WTC11 (cell line): ENCODE measurements at regions not wholly inside any gene's neighbourhood (a gene's known extent, or its start where the extent isn't known, plus 50 kb on each side); places are given as distances from the start of the nearest gene placed in this dataset.

Experiments used
- ATAC-seq: fragments of 200-7000 bp; cut with Tn5 transposase; 2 replicates; pipeline ENCODE4 v1.10.0; 2021; ENCODE audit warnings: mild to moderate bottlenecking, moderate library complexity
- CTCF ChIA-PET: fragments of 300-600 bp; sonication (Branson Sonifier 250); formaldehyde crosslinking; loops from one replicate; lab custom pipeline; 2021; ENCODE audit warnings: antibody characterized with exemption; lab: Charles Lee
- POLR2A ChIA-PET: fragments of 350-600 bp; sonication (Branson Sonifier 250); formaldehyde crosslinking; loops from one replicate; lab custom pipeline; 2021; ENCODE audit warnings: antibody characterized with exemption; lab: Charles Lee
- DNase-seq: peaks from one replicate; pipeline ENCODE4 v3.0.0; 2021; ENCODE audit warnings: low spot score
- H3K27ac Mint-ChIP-seq: 2 replicates; pipeline ENCODE4 v1.8.0; 2021; ENCODE audit warnings: mixed read lengths
- H3K27me3 Mint-ChIP-seq: 2 replicates; pipeline ENCODE4 v1.8.0; 2021; ENCODE audit warnings: low read depth, mild to moderate bottlenecking, moderate library complexity, mixed read lengths
- H3K36me3 Mint-ChIP-seq: 2 replicates; pipeline ENCODE4 v1.8.0; 2021; ENCODE audit warnings: mixed read lengths
- H3K4me1 Mint-ChIP-seq: 2 replicates; pipeline ENCODE4 v1.8.0; 2022; ENCODE audit warnings: mixed read lengths
- H3K4me3 Mint-ChIP-seq: 2 replicates; pipeline ENCODE4 v1.8.0; 2021; ENCODE audit warnings: mild to moderate bottlenecking, moderate library complexity, mixed read lengths
- H3K9me3 Mint-ChIP-seq: 2 replicates; pipeline ENCODE4 v1.8.0; 2021; ENCODE audit warnings: mixed read lengths
- AFF4 ChIP-seq: sonication (generic); formaldehyde crosslinking; IDR thresholded peaks from 2 replicates; pipeline ENCODE4 v1.8.1; 2023; ENCODE audit warnings: mild to moderate bottlenecking, missing genetic modification reagents, borderline replicate concordance
- CREM ChIP-seq: sonication (generic); formaldehyde crosslinking; IDR thresholded peaks from 2 replicates; pipeline ENCODE4 v1.8.1; 2022; ENCODE audit warnings: mild to moderate bottlenecking, missing genetic modification reagents, moderate library complexity
- ELF4 ChIP-seq: sonication (generic); formaldehyde crosslinking; IDR thresholded peaks from 2 replicates; pipeline ENCODE4 v1.8.1; 2022; ENCODE audit warnings: low read depth, mild to moderate bottlenecking, moderate library complexity, missing genetic modification reagents
- ESRRA ChIP-seq: sonication (generic); formaldehyde crosslinking; IDR thresholded peaks from 2 replicates; pipeline ENCODE4 v1.8.1; 2022; ENCODE audit warnings: mild to moderate bottlenecking, missing genetic modification reagents, borderline replicate concordance
- FOXP4 ChIP-seq: sonication (generic); formaldehyde crosslinking; IDR thresholded peaks from 2 replicates; pipeline ENCODE4 v1.8.0; 2022; ENCODE audit warnings: mild to moderate bottlenecking, missing genetic modification reagents
- JAZF1 ChIP-seq: fragments of 250-450 bp; sonication (Bioruptor Pico); IDR thresholded peaks from 2 replicates; pipeline ENCODE4 v1.9.0; 2021; ENCODE audit warnings: moderate library complexity, mild to moderate bottlenecking, inconsistent platforms
- SMAD4 ChIP-seq: sonication (generic); formaldehyde crosslinking; IDR thresholded peaks from 2 replicates; pipeline ENCODE4 v1.8.0; 2022; ENCODE audit warnings: mild to moderate bottlenecking, missing genetic modification reagents
- SOX15 ChIP-seq: fragments of 250-450 bp; sonication (Bioruptor Pico); IDR thresholded peaks from 2 replicates; pipeline ENCODE4 v1.9.0; 2021; ENCODE audit warnings: mild to moderate bottlenecking
- SP1 ChIP-seq: sonication (generic); formaldehyde crosslinking; conservative IDR thresholded peaks from 2 replicates; pipeline ENCODE4 v1.8.1; 2022; ENCODE audit warnings: missing genetic modification reagents
- TEAD1 ChIP-seq: sonication (generic); formaldehyde crosslinking; IDR thresholded peaks from 2 replicates; pipeline ENCODE4 v1.8.0; 2022; ENCODE audit warnings: mild to moderate bottlenecking, missing genetic modification reagents
- TP53 ChIP-seq: sonication (generic); formaldehyde crosslinking; IDR thresholded peaks from 2 replicates; pipeline ENCODE4 v1.8.1; 2023; ENCODE audit warnings: mild to moderate bottlenecking, missing genetic modification reagents
- USF2 ChIP-seq: sonication (generic); formaldehyde crosslinking; IDR thresholded peaks from 2 replicates; pipeline ENCODE4 v1.8.1; 2023; ENCODE audit warnings: mild to moderate bottlenecking, missing genetic modification reagents, moderate library complexity
- ZNF121 ChIP-seq: sonication (generic); formaldehyde crosslinking; IDR thresholded peaks from 2 replicates; pipeline ENCODE4 v1.8.0; 2023; ENCODE audit warnings: missing genetic modification reagents
- ZNF219 ChIP-seq: sonication (generic); formaldehyde crosslinking; IDR thresholded peaks from 2 replicates; pipeline ENCODE4 v1.8.0; 2023; ENCODE audit warnings: missing genetic modification reagents, mild to moderate bottlenecking, borderline replicate concordance
- ZNF532 ChIP-seq: fragments of 250-450 bp; sonication (Bioruptor Pico); IDR thresholded peaks from 2 replicates; pipeline ENCODE4 v1.9.0; 2021; ENCODE audit warnings: mild to moderate bottlenecking, borderline replicate concordance
- TF ChIP-seq, protein P1 (sequence below): sonication (generic); formaldehyde crosslinking; IDR thresholded peaks from 2 replicates; pipeline ENCODE4 v1.8.0; 2022; ENCODE audit warnings: mild to moderate bottlenecking, missing genetic modification reagents
- TF ChIP-seq, protein P2 (sequence below): sonication (generic); formaldehyde crosslinking; IDR thresholded peaks from 2 replicates; pipeline ENCODE4 v1.8.0; 2023; ENCODE audit warnings: mild to moderate bottlenecking, missing genetic modification reagents
- TF ChIP-seq, protein P3 (sequence below): sonication (generic); formaldehyde crosslinking; IDR thresholded peaks from 2 replicates; pipeline ENCODE4 v1.8.1; 2023; ENCODE audit warnings: mild to moderate bottlenecking, missing genetic modification reagents
- TF ChIP-seq, protein P4 (sequence below): fragments of 200-600 bp; IDR thresholded peaks from 2 replicates; pipeline ENCODE4 v1.8.0; 2022; ENCODE audit warnings: antibody characterized with exemption

GRCh38 chr12:58665375-58665774 is 254.9 kb downstream of the LRIG3 start (continued):
- no peak for TF ChIP-seq AFF4
- TF ChIP-seq ZNF532 (CRISPR knock-in tag), result no peak
- TF ChIP-seq ZNF121, result no peak
- TF ChIP-seq, protein P1, sequence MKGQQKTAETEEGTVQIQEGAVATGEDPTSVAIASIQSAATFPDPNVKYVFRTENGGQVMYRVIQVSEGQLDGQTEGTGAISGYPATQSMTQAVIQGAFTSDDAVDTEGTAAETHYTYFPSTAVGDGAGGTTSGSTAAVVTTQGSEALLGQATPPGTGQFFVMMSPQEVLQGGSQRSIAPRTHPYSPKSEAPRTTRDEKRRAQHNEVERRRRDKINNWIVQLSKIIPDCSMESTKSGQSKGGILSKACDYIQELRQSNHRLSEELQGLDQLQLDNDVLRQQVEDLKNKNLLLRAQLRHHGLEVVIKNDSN (CRISPR knock-in tag), result no peak
- TF ChIP-seq, protein P2, sequence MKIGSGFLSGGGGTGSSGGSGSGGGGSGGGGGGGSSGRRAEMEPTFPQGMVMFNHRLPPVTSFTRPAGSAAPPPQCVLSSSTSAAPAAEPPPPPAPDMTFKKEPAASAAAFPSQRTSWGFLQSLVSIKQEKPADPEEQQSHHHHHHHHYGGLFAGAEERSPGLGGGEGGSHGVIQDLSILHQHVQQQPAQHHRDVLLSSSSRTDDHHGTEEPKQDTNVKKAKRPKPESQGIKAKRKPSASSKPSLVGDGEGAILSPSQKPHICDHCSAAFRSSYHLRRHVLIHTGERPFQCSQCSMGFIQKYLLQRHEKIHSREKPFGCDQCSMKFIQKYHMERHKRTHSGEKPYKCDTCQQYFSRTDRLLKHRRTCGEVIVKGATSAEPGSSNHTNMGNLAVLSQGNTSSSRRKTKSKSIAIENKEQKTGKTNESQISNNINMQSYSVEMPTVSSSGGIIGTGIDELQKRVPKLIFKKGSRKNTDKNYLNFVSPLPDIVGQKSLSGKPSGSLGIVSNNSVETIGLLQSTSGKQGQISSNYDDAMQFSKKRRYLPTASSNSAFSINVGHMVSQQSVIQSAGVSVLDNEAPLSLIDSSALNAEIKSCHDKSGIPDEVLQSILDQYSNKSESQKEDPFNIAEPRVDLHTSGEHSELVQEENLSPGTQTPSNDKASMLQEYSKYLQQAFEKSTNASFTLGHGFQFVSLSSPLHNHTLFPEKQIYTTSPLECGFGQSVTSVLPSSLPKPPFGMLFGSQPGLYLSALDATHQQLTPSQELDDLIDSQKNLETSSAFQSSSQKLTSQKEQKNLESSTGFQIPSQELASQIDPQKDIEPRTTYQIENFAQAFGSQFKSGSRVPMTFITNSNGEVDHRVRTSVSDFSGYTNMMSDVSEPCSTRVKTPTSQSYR, result no peak
- no peak for TF ChIP-seq CREM
- TF ChIP-seq TEAD1 (CRISPR knock-in tag), result no peak

- DNase-seq (no peak), ATAC-seq (no peak)
- H3K27ac Mint-ChIP-seq, result no peak overlapping the region
- H3K27me3 Mint-ChIP-seq, result peaks cover 4% of the 10 kb centered on the region; the same call in 1 of the 2 replicates
- POLR2A ChIA-PET, result no interaction called here
- no peaks in the 10 kb centered on the region for H3K36me3 Mint-ChIP-seq
- H3K4me1 Mint-ChIP-seq, result peaks cover 15% of the 10 kb centered on the region
- H3K4me3 Mint-ChIP-seq, result no peak overlapping the region
- CTCF ChIA-PET, result no interaction called here
- no peaks in the 10 kb centered on the region for H3K9me3 Mint-ChIP-seq
- no peak for TF ChIP-seq SOX15 (CRISPR knock-in tag)
- TF ChIP-seq, protein P3, sequence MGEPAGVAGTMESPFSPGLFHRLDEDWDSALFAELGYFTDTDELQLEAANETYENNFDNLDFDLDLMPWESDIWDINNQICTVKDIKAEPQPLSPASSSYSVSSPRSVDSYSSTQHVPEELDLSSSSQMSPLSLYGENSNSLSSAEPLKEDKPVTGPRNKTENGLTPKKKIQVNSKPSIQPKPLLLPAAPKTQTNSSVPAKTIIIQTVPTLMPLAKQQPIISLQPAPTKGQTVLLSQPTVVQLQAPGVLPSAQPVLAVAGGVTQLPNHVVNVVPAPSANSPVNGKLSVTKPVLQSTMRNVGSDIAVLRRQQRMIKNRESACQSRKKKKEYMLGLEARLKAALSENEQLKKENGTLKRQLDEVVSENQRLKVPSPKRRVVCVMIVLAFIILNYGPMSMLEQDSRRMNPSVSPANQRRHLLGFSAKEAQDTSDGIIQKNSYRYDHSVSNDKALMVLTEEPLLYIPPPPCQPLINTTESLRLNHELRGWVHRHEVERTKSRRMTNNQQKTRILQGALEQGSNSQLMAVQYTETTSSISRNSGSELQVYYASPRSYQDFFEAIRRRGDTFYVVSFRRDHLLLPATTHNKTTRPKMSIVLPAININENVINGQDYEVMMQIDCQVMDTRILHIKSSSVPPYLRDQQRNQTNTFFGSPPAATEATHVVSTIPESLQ (CRISPR knock-in tag), result no peak
- TF ChIP-seq USF2 (CRISPR knock-in tag), result no peak
- no peak for TF ChIP-seq ESRRA (CRISPR knock-in tag)
- TF ChIP-seq, protein P4, sequence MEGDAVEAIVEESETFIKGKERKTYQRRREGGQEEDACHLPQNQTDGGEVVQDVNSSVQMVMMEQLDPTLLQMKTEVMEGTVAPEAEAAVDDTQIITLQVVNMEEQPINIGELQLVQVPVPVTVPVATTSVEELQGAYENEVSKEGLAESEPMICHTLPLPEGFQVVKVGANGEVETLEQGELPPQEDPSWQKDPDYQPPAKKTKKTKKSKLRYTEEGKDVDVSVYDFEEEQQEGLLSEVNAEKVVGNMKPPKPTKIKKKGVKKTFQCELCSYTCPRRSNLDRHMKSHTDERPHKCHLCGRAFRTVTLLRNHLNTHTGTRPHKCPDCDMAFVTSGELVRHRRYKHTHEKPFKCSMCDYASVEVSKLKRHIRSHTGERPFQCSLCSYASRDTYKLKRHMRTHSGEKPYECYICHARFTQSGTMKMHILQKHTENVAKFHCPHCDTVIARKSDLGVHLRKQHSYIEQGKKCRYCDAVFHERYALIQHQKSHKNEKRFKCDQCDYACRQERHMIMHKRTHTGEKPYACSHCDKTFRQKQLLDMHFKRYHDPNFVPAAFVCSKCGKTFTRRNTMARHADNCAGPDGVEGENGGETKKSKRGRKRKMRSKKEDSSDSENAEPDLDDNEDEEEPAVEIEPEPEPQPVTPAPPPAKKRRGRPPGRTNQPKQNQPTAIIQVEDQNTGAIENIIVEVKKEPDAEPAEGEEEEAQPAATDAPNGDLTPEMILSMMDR, result no peak
- TF ChIP-seq ELF4, result no peak
- TF ChIP-seq TP53 (CRISPR knock-in tag), result no peak
- no peak for TF ChIP-seq JAZF1 (CRISPR knock-in tag)
- no peak for TF ChIP-seq ZNF219
- no peak for TF ChIP-seq SMAD4
- TF ChIP-seq SP1 (CRISPR knock-in tag), result no peak
- no peak for TF ChIP-seq FOXP4 (CRISPR knock-in tag)
Measured at GRCh38 chr12:58668233-58668632, 252.1 kb downstream of the LRIG3 start.
